ENCODE measurements at regions not wholly inside any gene's neighbourhood (a gene's known extent, or its start where the extent isn't known, plus 50 kb on each side); places are given as distances from the start of the nearest gene placed in this dataset.

DNA sequence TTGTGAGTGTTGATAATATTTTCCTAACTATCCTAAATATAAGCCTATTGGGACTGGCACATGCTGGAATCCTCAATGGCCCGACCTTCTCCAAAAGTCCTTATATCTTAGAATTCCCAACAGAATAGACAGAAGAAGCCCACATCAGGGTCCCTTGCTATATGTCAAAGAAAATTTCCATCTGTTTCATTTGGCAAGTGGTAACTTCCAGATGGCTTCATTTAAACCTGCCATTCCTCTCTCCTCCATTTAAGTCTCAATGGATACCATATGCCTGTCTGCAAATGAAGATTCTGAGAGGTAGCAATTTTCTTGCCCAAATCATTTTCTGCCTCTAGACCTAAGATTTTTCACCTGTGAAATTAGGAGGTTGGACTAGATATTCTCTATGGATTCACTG, 73.1 kb upstream of the KCNA4 start:
- ATAC-seq: no peak

DNA sequence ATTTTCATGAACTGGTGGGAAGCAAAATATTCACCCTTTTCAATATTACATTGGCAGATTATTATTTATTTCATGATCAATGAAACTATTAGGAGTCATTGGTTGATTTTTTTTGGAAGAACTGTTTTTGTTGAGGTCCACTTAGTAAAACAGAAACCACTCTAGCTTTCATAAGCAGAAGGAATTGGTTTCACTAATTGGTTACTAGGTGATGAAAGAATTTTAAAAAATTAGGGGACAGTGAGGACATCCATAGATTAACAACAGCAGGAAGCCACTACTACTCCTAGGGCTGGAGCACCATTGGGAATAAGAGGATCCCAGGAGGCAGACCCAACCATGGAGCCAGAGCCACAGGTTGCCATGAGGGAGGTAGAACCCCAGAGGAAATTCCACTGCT, 74.4 kb upstream of the KCNA4 start:
- no peak for ATAC-seq

DNA sequence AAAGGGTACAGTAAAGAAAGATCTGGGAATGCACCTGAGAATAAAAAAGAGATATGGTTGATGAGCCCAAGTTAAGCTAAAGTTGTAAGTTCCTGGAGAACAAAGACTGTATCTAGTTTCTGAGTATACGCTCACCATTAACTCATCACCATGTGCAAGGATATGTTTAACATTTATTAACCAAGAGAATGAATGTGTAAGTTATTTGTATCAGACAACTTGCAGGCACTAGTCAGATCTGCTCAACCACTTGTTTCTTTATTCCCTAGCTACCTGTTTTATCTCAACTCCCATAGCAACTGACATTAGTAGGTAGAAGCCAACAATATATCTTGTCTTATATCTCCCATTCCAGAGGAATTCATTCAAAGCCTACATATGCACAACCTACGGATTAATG, 74.9 kb upstream of the KCNA4 start:
- no peak for ATAC-seq

DNA sequence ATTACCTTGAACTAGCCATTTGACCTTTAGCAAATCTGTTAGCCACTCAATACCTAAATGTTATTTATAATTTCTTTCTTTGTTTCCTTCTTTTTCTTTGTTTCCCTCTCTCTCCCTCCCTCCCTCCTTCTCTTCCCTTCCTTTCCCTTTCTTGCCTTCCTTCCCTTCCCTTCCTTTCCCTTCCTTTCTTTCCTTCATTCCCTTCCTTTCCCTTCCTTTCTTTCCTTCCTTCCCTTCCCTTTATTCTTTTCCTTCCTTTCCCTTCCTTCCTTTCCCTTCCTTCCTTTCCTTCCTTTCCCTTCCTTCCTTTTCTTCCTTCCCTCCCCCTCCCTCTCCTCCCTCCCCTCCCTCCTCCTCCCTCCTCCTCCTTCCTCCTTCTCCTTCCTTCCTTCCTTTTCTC, 75.7 kb upstream of the KCNA4 start:
- no peak for ATAC-seq

DNA sequence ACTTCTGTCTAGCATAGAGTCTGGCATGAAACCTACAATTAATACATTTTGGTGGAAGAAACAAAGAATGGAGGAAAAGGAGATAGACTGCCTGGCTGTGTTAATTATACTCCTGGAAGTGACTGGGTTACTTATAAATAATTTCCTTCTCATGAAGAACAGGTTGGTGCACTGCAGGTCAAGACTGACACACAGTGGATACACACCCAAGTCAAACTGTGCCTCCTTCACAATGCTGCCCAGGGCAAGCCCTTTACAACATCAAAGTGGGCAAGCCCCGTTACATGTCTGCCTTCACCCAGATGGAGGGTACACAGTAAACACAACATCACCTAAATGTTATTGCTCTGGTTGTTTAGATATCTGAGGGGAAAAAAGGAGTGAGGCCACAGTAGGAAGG, 83.7 kb upstream of the KCNA4 start:
- ATAC-seq: no peak

DNA sequence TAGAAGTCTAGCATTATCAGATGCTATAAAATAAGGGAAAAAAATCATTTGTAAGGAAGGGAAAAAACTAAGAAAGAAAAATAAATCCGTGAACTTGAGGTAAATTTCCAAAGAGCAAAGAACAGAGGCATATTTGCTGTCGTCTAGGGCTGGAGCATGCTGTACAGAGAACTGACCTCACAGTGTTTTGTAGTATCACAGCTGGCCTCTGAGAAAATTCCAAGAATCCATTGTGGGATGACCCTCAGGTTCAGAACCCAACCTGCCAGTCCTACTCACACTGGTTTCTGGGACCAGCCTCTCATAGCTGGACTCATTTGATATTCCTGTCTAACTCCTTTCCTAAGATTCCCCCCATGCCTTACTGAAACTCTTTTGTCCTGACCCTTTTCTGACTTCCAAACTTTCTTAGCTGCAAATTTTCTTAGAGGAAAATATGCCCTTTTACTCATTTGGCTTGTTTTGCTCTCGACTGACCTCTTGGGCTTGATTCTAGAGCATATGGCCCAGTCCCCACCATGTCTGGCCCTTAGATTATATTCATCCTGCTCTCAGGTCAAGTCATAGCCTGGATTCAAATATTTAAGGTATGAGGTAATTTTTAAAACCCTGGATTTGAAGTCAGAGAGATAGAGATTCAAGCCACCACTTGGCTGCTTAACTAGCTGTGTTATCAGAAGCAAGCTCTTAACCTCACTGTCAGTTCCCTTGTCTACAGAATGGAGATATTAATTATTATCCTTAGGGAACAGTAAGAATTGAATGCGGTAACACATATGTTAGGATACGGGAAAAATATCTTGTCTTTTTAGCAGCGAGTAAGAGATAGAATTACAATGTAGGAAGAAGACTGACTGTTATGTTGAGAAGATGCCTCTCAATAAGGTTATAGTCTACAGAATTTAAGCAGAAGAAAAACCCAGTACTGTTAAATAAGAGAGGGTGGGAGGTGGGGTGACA, 89.7 kb upstream of the KCNA4 start:
- no peak for ATAC-seq

DNA sequence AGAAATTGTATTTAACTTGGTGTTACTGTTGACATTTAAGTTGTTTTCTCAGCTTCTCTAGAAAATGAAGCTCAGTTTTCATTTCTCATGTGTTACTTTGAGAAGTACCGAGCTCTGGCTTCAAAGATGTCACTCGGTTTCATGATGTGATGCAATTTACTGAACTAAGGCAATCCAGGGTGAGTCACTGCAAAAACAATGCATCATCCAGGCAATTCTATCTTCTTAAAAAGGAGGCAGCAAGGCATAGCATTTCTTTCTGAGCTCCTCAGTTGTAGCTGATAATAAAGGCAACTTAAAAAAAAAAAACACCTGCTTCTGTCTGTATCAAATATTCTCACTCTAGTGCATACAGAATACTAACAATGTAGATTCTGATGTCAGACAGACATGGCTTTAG, 91.1 kb upstream of the KCNA4 start:
- peak; percentile 48 for ATAC-seq

DNA sequence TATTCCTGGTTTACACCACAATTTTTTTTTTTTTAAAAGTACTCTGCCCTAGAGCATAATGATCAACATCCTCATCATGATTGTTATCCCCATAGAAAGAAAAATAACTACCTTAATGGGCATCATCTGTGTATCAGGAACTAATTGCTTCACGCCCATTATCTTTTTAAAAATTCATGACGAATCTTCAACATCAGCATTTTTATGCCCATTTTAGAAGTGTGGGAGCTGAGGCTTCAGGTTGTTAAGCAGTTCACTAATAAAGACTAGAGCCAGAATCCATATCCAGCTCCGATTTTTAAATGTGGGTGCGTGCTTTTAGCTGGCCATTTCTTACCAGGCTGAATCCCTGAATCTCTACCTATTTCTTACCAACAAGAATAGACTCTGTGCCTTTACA, 92.9 kb upstream of the KCNA4 start:
- no peak for ATAC-seq

DNA sequence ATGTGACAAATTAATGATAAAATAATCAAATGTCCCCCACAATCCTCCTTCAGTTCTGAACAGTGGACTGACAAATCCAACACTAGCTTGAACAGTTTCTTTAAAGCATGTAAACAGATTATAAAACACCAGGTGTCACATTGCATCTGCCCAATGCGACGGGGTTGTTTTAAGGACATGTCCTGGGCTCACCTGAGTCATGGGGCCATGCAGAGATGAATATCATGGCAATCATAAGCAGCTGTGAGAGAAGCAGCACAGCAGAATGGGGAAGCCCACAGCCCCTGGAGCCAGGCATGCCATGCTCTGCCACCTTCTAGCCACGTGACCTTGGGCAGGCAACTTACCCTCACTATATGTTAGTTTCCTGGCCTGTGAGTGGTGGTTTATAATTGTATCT, 93.9 kb upstream of the KCNA4 start:
- no peak for ATAC-seq

DNA sequence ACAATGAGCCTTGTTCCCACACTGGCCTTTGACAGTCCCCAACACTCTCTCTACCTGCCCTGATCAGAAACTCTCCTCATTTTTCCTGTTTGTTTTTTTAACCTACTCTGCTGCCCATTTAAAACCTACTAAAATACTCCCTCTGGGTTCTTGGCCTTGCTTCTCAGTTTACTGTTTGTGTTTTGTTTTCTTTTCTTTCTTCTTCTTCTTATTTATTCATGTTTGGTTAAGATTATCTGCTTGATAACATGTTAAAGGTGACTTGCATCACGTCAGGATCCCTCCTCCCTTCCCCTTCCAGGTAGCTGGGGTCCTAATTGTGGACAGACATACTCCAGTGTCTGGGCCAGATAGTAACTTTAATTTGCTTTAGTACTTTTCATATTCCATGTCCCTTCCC, 95.0 kb upstream of the KCNA4 start:
- ATAC-seq: no peak

DNA sequence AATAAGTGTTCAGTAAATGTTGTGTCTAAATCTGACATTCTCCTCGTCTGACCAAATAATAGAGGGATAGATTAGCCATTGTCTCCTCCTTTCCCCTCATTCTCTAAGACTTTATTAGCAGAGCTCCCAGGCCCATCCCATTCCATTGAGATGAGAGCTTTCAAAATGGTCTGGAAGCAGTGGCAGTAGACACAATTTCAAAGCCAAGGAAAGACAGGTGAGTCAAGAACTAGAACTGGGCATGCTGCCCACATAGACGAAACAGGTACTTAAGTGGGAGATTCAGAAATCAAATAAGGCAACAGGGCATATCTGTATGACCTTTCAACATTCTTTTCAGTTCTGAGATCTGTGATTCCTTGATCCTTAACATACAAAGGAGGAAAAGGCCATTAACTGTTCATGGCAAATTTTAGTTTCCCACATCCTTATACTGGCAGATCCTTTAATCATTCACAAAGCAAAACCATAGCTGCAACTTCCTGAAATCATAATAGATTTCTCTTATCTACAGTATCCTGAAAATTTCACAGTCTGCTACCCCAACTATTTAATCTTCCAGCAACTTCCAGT, 96.6 kb upstream of the KCNA4 start:
- ATAC-seq: no peak

DNA sequence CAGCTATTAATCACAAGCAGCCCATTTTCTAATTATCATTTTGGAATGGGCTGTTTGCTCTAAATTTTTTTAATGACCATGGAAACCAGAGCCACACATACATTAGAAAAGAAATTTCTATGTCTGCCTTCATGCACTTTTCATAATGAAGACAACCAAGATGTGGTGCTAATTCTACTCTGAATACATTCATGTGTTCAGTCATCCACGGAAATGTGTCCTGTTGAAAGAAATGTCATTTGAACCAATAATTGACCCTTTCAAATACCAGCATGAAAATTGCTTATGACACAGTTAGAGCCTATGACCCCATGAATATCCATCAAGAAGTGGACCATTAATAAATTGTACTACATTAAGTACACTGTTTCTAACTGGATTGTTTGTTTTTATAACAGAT, 99.7 kb upstream of the KCNA4 start:
- no peak for ATAC-seq

DNA sequence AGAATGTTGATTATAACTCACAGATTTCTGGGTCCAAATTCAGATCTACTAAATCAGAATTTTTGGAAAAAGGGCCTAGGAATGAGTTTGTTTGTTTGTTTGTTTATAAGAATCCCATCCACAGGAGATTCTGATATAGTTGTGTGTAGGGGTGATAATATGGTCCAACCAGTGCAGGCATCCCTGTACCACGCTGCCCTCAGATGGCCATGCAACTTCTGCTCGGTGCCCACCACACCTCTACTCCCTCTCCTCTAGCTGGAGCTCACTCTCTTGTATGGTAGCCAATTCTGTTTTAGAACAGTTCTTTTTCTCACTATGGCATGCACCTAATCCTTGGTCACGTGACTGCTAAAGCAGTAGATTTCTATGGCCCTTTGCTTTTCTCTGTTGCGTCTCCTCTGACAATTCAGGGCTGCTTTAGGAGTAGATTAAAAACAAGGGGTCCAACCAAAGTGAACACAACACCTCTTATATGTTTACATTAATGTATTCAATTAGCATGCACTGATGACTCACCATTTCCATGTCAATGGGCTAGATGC, 103.3 kb upstream of the KCNA4 start:
- no peak for ATAC-seq

DNA sequence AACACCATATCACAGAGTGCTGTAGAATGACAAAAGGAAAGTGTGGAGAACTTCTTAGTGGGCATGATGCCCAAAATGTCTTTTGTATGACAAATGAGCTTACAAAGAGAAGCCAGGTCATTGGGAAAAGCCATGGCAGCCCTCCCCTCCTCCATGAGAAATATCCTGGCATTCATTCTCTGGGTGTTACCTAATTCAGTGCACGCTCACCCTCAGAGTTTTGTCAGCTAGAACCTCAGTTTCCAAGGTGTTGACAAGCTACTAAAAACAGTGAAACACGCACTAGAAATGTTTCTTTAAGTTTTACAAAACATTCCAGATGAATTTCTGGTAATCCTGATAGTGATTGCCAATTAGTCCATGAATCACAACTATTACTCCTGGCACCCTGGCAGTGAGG, 105.4 kb upstream of the FSHB start:
- no peak for ATAC-seq

DNA sequence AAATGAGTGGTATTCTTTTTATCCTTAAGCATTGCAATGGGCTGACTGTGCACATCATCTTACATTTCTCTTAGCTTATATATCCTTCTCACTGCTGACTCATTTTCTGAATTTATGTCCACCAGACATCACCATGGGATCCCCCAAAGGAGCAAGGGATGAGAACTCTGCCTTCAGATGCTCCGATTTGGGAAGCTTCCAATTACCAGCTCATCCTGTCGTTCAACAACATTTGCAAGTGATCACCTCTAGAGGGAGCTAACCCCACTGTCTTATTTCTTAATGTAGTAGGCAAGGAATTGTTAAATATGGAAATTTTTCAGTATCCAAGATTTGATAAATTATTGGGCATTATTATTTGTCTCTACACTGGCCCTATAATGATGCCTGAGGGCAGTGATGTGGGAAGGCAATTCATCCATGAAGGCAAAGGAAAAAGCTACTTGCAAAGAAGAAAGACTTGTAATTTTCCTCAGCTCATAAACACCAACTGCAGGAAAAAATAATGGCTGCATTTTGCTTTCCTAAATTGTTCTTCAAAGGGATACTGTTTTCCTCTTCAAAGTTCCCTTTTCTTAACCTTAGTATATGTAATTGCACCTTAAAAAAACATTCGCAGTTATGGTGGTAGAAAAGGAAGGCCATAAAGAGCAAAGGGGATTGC, 102.4 kb upstream of the FSHB start:
- ATAC-seq: peak; percentile 23

DNA sequence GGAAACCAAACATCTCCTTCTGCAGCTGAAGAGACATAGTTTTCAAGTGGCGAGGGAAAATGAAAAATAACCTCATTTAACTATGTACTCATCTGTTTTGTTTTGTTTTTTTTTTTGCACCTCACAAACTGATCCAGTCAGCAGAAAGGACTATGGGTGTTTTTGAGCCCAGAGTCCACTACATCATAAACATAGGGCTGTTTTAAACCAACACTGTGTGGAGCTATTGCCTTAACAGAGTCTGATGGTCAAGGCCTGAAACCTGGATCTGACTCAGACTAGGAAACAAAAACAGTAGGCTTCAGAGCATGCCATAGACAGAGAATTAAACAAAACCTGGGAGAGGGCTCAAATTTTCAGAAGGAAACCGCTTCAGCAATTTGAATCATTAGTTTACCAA, 99.3 kb upstream of the FSHB start:
- no peak for ATAC-seq

DNA sequence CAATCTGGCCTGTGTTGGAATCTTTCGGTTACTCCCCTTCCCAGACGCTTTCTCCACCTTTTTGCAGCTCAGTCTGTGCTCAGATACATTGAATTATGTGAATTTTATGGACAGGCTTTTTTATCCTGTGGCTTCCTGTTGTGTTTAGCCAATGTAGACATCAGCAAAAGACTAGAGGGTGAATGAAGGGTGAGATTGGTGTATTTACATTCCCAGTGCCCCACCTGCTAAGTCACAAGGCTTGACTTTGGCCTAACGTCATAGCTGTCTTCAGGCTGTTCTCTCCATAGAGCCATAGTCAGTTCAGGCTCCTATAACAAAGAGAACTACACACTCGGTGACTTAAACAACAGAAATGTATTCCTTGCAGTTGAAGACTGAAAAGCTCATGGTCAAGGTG, 97.5 kb upstream of the FSHB start:
- ATAC-seq: no peak

DNA sequence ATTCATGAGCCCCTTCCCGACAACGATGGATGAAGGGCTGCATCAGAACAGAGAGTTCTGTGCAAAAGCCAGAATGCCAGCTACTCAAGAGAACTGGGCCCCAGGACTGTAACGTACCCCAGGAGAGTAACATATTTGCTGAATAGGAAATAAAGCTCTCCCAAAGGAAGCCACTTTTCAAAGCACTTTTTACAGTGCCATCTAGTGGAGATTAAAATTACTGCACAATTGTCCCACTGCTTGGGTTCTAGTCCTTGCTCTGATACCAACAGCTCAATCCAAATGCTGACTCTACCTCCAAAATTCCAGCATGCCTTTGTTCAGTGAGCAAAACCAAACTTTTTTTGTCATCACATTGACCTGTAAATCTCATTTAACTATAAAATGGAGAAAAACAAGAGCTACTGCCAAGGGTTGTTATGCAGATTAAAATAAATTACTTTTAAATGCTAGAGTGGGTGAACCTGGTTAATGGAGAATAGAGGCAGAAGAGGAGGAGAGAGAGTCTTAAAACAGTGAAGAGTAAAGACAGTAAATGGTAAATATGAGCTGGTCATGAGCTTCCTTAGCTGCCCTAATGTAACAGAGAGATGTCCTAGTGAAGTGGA, 87.6 kb upstream of the FSHB start:
- no peak for ATAC-seq

DNA sequence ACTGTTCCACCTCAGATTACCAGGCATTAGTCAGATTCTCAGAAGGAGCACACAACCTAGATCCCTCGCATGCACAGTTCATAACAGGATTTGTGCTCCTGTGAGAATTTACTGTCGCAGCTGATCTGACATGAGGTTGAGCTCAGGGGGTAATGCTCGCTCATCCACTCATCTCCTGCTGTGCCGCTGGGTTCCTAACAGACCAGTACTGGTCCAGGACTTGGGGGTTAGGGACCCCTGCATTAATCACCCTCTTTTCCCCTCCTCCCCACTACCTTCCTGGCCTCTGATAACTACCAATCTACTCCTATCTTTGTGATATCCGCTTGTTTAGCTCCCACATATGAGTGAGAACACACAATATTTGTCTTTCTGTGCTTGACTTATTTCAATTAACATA, 83.5 kb upstream of the FSHB start:
- no peak for ATAC-seq

DNA sequence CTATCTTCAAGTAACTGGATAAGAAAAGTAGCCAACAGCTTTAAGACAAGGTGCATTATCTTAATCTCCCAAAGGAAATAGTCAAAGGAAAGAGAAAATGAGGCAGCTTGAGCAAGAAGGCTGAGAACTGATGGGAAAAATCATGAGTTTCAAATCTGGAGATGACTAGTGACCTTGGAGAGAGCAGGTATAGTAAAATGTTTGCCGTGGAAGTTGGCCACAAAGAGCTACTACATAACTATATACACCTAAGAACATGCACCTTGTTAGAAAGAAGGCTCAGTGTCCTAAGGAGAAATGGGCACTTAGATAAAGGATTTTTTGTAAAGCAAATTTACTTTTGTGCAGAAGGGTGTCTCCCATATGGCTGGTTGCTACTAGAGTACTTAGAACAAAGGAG, 80.8 kb upstream of the FSHB start:
- no peak for ATAC-seq

DNA sequence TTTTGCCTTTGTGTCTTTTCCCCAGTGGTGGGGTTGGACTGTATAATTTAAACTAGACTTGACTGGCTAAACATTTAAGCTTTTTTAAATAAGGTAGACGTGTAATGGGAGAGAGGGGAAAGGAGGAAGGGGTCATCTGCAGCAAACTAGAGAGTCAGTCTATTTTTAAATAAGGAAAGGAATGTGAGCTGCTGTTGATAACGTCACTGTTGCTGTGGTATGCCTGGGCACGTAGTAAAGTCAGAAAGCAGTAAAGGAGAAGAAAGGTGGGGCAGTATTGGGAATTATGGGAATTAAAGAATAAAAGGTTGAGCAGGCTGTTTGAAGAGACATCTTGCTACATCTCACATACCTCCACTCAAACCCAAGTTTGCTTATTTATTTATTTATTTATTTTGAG, 80.4 kb upstream of the FSHB start:
- ATAC-seq: no peak

DNA sequence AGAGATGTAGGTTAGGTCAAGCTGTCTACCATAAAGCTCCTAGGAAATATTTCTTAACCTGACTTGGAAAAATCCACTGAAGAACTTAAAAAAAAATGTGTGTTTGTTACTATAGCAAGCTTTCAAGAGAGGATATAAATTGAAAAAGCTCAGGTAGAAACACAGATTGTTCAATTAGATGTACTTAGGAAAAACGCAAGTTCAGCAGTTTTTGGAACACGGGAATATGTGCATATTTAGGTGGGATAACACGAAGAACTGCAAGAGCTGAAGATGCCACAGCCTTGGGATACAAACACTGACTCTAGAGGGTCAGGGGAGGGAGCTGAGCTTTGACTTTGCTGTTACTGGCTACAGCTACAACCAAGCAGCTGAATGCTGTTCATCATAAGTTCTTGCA, 77.8 kb upstream of the FSHB start:
- ATAC-seq: no peak

DNA sequence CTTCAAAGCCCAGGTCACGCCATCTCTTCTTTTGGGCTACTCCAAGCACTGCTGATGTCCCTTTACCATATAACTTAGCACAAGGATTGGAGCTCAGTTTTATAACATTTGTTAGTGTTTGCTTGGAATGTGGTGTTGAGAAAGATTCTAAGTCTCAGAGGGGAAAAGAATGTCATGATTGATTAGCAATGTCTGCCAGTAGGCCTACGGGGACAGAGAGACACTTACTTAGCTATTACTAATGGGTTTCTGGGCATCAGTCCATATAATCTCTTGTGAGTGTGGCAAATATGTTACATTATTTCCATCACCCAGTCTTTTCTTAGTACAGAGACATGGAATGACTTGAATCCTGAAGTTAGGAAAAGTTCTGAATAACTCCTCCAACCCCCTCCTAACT, 75.4 kb upstream of the FSHB start:
- ATAC-seq: no peak
